HFFc6 (cell line): ENCODE measurements at regions not wholly inside any gene's neighbourhood (a gene's known extent, or its start where the extent isn't known, plus 50 kb on each side); places are given as distances from the start of the nearest gene placed in this dataset.

Source experiments
- DNase-seq: peaks from one replicate; pipeline ENCODE4 v3.0.0-alpha.2; 2018
- H3K27ac Mint-ChIP-seq: 2 replicates; pipeline ENCODE4 v1.8.0; 2020; ENCODE audit warnings: mild to moderate bottlenecking, mixed read lengths
- H3K27me3 Mint-ChIP-seq: 2 replicates; pipeline ENCODE4 v1.8.0; 2021; ENCODE audit warnings: mild to moderate bottlenecking, moderate library complexity, mixed read lengths; ENCODE audit not compliant: insufficient read depth
- H3K36me3 Mint-ChIP-seq: 2 replicates; pipeline ENCODE4 v1.8.0; 2021; ENCODE audit warnings: low read depth, mixed read lengths
- H3K4me1 Mint-ChIP-seq: 2 replicates; pipeline ENCODE4 v1.8.0; 2020; ENCODE audit warnings: low read depth, mixed read lengths
- H3K4me3 Mint-ChIP-seq: 2 replicates; pipeline ENCODE4 v1.8.0; 2020; ENCODE audit warnings: mild to moderate bottlenecking, moderate library complexity, mixed read lengths
- H3K9me3 Mint-ChIP-seq: 2 replicates; pipeline ENCODE4 v1.8.0; 2020; ENCODE audit warnings: mild to moderate bottlenecking, mixed read lengths
- CTCF ChIP-seq: fragments of 200-600 bp; sonication (generic); IDR thresholded peaks from 2 replicates; pipeline ENCODE4 v1.5.0; 2021; ENCODE audit warnings: antibody characterized with exemption, mild to moderate bottlenecking

GRCh38 chr10:36500266-36500665, 625.1 kb upstream of the ANKRD30A start:
- H3K36me3 Mint-ChIP-seq: peaks cover 6% of the 10 kb centered on the region; the same call in 1 of the 2 replicates

GRCh38 chr10:36499693-36500092, 625.7 kb upstream of the ANKRD30A start:
- DNase-seq: no peak
- no peak for TF ChIP-seq CTCF
- Mint-ChIP-seq H3K27me3 (no peaks in the 10 kb centered on the region), H3K4me1 (no peaks in the 10 kb centered on the region), H3K36me3 (peaks cover 6% of the 10 kb centered on the region; the same call in 1 of the 2 replicates), H3K27ac (no peak overlapping the region), H3K4me3 (no peak overlapping the region), H3K9me3 (peaks cover 42% of the 10 kb centered on the region)

More at GRCh38 chr10:36500266-36500665, 625.1 kb upstream of the ANKRD30A start:
- Mint-ChIP-seq H3K4me1 (no peaks in the 10 kb centered on the region), H3K27me3 (no peaks in the 10 kb centered on the region), H3K4me3 (no peak overlapping the region), H3K9me3 (peaks cover 42% of the 10 kb centered on the region), H3K27ac (no peak overlapping the region)
- no peak for TF ChIP-seq CTCF
- DNase-seq: no peak

- Mint-ChIP-seq H3K4me1 (no peaks in the 10 kb centered on the region), H3K4me3 (no peak overlapping the region), H3K27me3 (no peaks in the 10 kb centered on the region), H3K27ac (no peak overlapping the region), H3K36me3 (no peaks in the 10 kb centered on the region), H3K9me3 (peaks cover 44% of the 10 kb centered on the region)
- DNase-seq: no peak
- no peak for TF ChIP-seq CTCF
Observed at GRCh38 chr10:36496758-36497157, 628.6 kb upstream of the ANKRD30A start.

- Mint-ChIP-seq H3K36me3 (no peaks in the 10 kb centered on the region), H3K27ac (no peak overlapping the region), H3K27me3 (no peaks in the 10 kb centered on the region), H3K9me3 (peaks cover 44% of the 10 kb centered on the region), H3K4me1 (no peaks in the 10 kb centered on the region), H3K4me3 (no peak overlapping the region)
- DNase-seq: no peak
- TF ChIP-seq CTCF: no peak
Observed at GRCh38 chr10:36494371-36494770, 631.0 kb upstream of the ANKRD30A start.

GRCh38 chr10:36493516-36493880, 631.9 kb upstream of the ANKRD30A start:
- peaks cover 44% of the 10 kb centered on the region for H3K9me3 Mint-ChIP-seq
- no peaks in the 10 kb centered on the region for H3K4me1 Mint-ChIP-seq
- no peaks in the 10 kb centered on the region for H3K36me3 Mint-ChIP-seq
- no peak overlapping the region for H3K4me3 Mint-ChIP-seq
- no peak overlapping the region for H3K27ac Mint-ChIP-seq
- H3K27me3 Mint-ChIP-seq: no peaks in the 10 kb centered on the region
- TF ChIP-seq CTCF: no peak
- no peak for DNase-seq
